ENCODE measurements at regions not wholly inside any gene's neighbourhood (a gene's known extent, or its start where the extent isn't known, plus 50 kb on each side); places are given as distances from the start of the nearest gene placed in this dataset.

DNA sequence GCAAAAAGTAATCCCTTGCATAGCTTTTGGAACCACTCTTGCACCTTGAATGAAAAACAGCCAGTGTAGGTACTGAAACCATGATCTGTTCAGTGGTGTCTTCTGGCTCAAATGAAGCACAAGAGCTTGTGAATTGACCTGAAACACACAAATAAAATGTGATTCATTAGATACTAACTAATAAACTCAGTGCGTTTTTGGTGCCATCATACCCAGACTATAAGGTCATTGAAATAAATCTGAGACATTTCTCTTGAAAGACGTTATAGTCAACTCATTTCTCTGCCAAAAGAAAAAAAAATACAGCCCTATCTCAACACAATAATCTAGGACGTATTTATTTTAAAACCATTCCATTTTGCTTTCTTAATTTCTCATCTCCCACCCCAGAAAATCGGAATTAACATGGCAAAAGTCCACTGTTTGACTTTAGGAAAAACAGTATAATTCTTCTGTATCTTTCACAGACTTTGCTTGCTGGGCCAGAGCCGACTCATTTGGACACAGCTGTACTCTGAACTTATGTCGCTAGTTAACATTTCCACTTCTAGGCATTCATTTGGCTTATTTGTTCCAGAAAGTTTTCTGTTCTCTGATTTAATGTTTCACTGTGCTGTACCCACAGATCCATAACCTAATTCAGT lies 284.9 kb upstream of the TBL1XR1 start:
- ATAC-seq, result peak; percentile 49 to 62 (median 54)
- no peak for TF ChIP-seq POLR2A (IDR thresholded peaks at IDR 0.05)
- TF ChIP-seq, protein P1, sequence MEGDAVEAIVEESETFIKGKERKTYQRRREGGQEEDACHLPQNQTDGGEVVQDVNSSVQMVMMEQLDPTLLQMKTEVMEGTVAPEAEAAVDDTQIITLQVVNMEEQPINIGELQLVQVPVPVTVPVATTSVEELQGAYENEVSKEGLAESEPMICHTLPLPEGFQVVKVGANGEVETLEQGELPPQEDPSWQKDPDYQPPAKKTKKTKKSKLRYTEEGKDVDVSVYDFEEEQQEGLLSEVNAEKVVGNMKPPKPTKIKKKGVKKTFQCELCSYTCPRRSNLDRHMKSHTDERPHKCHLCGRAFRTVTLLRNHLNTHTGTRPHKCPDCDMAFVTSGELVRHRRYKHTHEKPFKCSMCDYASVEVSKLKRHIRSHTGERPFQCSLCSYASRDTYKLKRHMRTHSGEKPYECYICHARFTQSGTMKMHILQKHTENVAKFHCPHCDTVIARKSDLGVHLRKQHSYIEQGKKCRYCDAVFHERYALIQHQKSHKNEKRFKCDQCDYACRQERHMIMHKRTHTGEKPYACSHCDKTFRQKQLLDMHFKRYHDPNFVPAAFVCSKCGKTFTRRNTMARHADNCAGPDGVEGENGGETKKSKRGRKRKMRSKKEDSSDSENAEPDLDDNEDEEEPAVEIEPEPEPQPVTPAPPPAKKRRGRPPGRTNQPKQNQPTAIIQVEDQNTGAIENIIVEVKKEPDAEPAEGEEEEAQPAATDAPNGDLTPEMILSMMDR (IDR thresholded peaks at IDR 0.05), result no peak
- 35% methylated on average over 6 of the region's 6 CpGs for WGBS (ENCODE audit: insufficient coverage, low coverage, low lambda C conversion rate, missing lambda C conversion rate)
- intact Hi-C loops (cut with DNase I), result no loop called here
- H3K9me3 ChIP-seq, result no peaks in the 10 kb centered on the region
- no peak overlapping the region for H3K27ac ChIP-seq
- no peaks in the 10 kb centered on the region for H3K27me3 ChIP-seq
- H3K4me1 ChIP-seq, result peaks cover 0 to 11% (median 4%) of the 10 kb centered on the region in 4 donors
- H3K4me3 ChIP-seq, result no peak overlapping the region
- peak in 1 of 3 donors; percentile 57 for DNase-seq
- H3K36me3 ChIP-seq, result no peaks in the 10 kb centered on the region

DNA sequence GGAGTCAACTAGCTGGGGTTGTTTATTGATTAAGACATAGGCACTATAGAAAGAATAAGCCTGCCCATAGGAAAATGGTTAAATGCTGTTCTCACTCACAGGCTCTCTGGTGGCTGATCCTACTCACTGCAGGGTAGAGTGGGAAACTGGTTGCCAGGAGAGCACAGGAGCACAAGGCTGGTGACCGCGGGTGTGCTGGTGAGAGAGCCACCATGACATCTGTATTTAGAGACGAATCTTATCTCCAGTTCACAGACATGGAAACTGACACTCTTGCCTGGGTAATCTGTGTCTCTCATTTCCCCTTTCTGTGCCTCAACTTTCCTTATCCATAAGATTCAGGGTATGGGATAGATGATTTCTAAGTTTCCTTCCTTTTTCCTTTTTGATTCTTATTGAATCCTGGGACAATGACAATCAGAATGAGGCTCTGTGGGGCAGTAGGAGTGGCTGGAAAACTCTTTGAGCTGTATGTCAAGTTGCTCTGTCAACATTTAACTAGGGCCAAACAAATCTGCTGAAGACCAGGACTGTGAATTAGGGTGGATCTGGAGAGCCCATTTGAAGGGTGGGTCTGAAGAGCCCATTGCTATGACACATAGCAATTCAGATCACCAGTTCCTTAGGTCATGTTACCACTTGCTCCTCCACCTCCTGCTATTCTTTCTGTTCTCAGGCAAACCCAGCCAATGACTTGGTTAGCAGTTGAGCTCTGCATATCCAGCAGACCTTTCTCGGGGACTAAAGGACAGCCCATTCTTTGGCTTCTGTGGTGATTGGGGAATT lies 286.1 kb upstream of the TBL1XR1 start:
- ATAC-seq, result peak in 3 of 4 donors; percentile 16 to 41 (median 29)
- DNase-seq, result no peak
- Histone ChIP-seq H3K4me3 (no peak overlapping the region), H3K9me3 (no peaks in the 10 kb centered on the region), H3K36me3 (no peaks in the 10 kb centered on the region), H3K27me3 (no peaks in the 10 kb centered on the region), H3K4me1 (peaks cover 0 to 6% (median 2%) of the 10 kb centered on the region in 4 donors), H3K27ac (no peak overlapping the region)
- WGBS (ENCODE audit: insufficient coverage, low coverage, low lambda C conversion rate, missing lambda C conversion rate), result 57% methylated on average over 4 of the region's 4 CpGs
- TF ChIP-seq, protein P1 (IDR thresholded peaks at IDR 0.05), result peak in 1 of 4 donors; percentile 10
- no peak for TF ChIP-seq POLR2A (IDR thresholded peaks at IDR 0.05)
- intact Hi-C loops (cut with DNase I), result no loop called here

DNA sequence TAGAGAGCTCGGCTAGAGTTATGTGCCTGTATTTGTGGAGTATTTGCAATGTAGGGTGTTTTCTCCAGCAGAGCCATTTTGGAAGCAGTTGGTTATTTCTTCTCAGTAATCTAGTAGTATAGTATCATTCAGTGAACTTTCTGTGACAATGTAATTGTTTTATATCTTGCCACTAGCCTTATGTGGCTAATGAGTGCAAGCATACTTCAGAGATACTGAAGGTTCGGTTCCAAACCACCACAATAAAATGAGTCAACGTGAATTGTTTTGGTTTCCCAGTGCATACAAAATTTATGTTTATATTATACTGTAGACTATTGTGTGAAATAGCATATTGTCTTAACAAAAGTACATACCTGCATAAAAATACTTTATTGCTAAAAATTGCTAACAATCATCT lies 286.9 kb upstream of the TBL1XR1 start:
- DNase-seq (no peak), ATAC-seq (no peak)
- Histone ChIP-seq H3K4me1 (no peaks in the 10 kb centered on the region), H3K4me3 (no peak overlapping the region), H3K27me3 (no peaks in the 10 kb centered on the region), H3K9me3 (no peaks in the 10 kb centered on the region), H3K27ac (no peak overlapping the region), H3K36me3 (no peaks in the 10 kb centered on the region)
- intact Hi-C loops (cut with DNase I), result no loop called here
- TF ChIP-seq POLR2A (IDR thresholded peaks at IDR 0.05), result no peak
- TF ChIP-seq, protein P1 (IDR thresholded peaks at IDR 0.05), result no peak
- 87% methylated on average over 3 of the region's 3 CpGs for WGBS (ENCODE audit: insufficient coverage, low coverage, low lambda C conversion rate, missing lambda C conversion rate)

- no peaks in the 10 kb centered on the region for H3K36me3 ChIP-seq
- no peaks in the 10 kb centered on the region for H3K4me1 ChIP-seq
- WGBS (ENCODE audit: insufficient coverage, low coverage, low lambda C conversion rate, missing lambda C conversion rate), result 96% methylated on average over 2 of the region's 2 CpGs
- DNase-seq (no peak), ATAC-seq (no peak)
- H3K4me3 ChIP-seq, result no peak overlapping the region
- TF ChIP-seq, protein P1 (IDR thresholded peaks at IDR 0.05), result no peak
- no peak for TF ChIP-seq POLR2A (IDR thresholded peaks at IDR 0.05)
- intact Hi-C loops (cut with DNase I), result no loop called here
- H3K27me3 ChIP-seq, result no peaks in the 10 kb centered on the region
- no peaks in the 10 kb centered on the region for H3K9me3 ChIP-seq
- no peak overlapping the region for H3K27ac ChIP-seq
These were observed 287.6 kb upstream of the TBL1XR1 start for GRCh38 chr3:177484926-177485325.
